Spleen (tissue), 7 donors: ENCODE measurements at regions not wholly inside any gene's neighbourhood (a gene's known extent, or its start where the extent isn't known, plus 50 kb on each side); places are given as distances from the start of the nearest gene placed in this dataset.

Experiments used
- POLR2A ChIP-seq, 3 donors: fragments of 450-650 bp; IDR thresholded peaks; one replicate each; pipeline ENCODE4 v1.5.1; 2017; ENCODE audit warnings: antibody characterized with exemption in 3 of 3, mild to moderate bottlenecking in 1 of 3
- POLR2AphosphoS5 ChIP-seq, 3 donors: sonication (generic); formaldehyde crosslinking; IDR thresholded peaks; one replicate each; pipeline ENCODE4 v1.5.1; 2017; ENCODE audit warnings: antibody characterized with exemption in 3 of 3
- TF ChIP-seq, protein P1 (sequence below), 11 experiments: fragments of 200-600 bp in 7 of 11; fragments of 450-650 bp in 4 of 11; sonication (generic) in 4 of 11; IDR thresholded peaks in 8 of 11; conservative IDR thresholded peaks in 3 of 11; 1 replicate in 7 of 11; 2 replicates in 4 of 11; pipeline versions ENCODE4 v1.4.0 to v1.8.0; 2016 to 2021; ENCODE audit warnings: antibody characterized with exemption in 11 of 11, inconsistent platforms in 4 of 11, mild to moderate bottlenecking in 1 of 11
- donor health status: DM: no; HTN: no; CAD: no; lungs with moderate emphysema.
- donor health status: DM: no; HTN: no; CAD: no.
- donor health status: DM: no; HTN: no; CAD: no.

DNA sequence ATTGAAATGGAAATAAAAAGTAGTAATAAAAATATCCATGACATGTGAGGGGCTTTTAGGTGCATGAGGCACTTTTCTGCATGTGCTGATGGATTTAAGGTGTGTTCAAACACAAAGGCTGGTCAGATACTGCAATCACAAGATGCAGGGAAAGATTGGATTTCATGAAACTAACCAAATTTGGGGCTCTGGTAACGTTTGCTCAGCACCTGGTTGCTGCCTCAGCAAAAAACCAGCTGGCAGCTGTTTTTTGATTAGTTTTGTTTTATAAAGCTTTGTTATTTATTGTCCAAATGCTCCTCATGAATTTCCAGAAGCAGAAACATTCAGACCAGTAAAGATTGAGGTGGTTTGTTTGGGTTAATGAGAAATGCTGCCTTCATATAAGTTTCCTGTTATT is 195.7 kb upstream of the NRG3 start:
- TF ChIP-seq POLR2AphosphoS5 (IDR thresholded peaks at IDR 0.05) (no peak), POLR2A (IDR thresholded peaks at IDR 0.05) (no peak)
- TF ChIP-seq, protein P1, sequence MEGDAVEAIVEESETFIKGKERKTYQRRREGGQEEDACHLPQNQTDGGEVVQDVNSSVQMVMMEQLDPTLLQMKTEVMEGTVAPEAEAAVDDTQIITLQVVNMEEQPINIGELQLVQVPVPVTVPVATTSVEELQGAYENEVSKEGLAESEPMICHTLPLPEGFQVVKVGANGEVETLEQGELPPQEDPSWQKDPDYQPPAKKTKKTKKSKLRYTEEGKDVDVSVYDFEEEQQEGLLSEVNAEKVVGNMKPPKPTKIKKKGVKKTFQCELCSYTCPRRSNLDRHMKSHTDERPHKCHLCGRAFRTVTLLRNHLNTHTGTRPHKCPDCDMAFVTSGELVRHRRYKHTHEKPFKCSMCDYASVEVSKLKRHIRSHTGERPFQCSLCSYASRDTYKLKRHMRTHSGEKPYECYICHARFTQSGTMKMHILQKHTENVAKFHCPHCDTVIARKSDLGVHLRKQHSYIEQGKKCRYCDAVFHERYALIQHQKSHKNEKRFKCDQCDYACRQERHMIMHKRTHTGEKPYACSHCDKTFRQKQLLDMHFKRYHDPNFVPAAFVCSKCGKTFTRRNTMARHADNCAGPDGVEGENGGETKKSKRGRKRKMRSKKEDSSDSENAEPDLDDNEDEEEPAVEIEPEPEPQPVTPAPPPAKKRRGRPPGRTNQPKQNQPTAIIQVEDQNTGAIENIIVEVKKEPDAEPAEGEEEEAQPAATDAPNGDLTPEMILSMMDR (IDR thresholded peaks at IDR 0.05 in 8 of 11, conservative IDR thresholded peaks at IDR 0.05 in 3 of 11): no peak
